ENCODE measurements at regions not wholly inside any gene's neighbourhood (a gene's known extent, or its start where the extent isn't known, plus 50 kb on each side); places are given as distances from the start of the nearest gene placed in this dataset.
A peak's percentile ranks its signal among the peaks of the same experiment; 100 is the strongest.
"Not testable (repeated sequence)": the region's sequence is repeated elsewhere in the genome, so short reads cannot be mapped to it uniquely, and the experiment has no call there.

DNA sequence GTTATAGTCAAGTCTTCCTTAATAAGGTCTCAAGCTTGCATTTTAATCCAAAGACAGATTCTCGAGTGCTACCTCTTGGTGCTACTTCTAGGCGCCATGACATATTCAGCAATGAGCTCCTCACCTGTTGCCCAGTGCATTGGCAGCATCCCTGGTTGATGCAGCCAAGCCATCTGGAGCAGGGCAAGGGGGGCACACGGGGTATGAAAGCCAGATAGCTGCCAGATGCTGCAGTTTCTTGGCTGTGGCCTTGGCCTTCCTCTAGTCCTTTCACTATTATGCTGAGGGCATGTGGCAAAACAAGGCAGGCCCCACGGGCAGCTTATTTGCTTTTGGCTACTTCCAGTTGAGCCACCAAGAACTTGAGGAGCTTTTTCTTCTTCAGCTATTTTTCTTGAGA, 168.6 kb upstream of the PGRMC2 start:
- no peak for DNase-seq

- no peak for DNase-seq
Measured at GRCh38 chr4:128455480-128455879, 167.9 kb upstream of the PGRMC2 start.

DNA sequence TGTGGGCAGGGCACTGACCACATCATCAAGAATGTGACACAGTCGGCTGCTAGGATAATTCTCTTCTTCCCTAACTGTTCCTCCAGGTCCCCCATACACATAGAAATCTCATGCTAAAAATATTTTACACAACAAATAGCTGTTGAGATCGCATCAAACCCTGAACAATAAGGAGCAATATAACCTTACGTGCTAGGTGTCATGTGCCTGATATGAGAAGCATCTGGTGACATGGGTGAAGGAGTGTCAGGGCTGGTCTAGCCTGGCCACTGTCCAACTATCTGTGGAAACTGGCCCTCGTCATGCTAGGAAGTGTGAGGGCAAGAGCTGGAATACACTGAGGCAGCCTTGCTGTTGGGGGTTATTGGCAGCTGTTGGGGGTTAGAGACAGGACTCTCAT, 167.3 kb upstream of the PGRMC2 start:
- no peak for DNase-seq

DNA sequence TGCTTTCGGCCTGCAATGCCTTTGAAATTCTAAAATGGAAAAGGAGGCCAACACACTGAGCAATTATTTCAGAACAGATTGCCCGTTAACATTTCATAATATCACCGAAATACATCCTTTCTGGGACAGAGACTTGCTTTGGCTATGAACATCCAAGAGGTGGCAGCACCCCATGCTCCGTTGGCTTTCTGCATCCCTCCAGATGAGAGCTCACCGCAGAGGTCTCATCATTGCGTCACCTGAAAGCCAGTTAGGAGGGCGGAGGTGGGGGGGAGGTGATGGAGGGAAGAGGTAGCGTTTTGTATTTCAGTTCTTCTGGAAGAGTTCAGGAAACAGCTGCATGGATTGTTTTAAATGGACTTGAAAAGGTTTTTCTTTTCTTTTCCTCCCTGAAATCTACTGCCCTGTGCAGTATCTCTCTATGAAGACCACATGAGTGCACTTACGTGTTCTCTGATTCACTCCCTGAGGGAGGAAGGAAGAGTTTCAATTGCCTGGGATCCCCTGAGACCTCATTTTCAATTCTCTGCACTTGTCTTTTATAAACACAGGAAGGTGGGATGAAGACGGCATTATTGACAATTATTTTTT, 166.8 kb upstream of the PGRMC2 start:
- DNase-seq = peak in 53 of 58 donors; percentile 5 to 80 (median 44)

GRCh38 chr4:128452415-128452814, 164.8 kb upstream of the PGRMC2 start:
- no peak for DNase-seq

GRCh38 chr4:128451270-128451905, 163.8 kb upstream of the PGRMC2 start:
- no peak for DNase-seq

DNA sequence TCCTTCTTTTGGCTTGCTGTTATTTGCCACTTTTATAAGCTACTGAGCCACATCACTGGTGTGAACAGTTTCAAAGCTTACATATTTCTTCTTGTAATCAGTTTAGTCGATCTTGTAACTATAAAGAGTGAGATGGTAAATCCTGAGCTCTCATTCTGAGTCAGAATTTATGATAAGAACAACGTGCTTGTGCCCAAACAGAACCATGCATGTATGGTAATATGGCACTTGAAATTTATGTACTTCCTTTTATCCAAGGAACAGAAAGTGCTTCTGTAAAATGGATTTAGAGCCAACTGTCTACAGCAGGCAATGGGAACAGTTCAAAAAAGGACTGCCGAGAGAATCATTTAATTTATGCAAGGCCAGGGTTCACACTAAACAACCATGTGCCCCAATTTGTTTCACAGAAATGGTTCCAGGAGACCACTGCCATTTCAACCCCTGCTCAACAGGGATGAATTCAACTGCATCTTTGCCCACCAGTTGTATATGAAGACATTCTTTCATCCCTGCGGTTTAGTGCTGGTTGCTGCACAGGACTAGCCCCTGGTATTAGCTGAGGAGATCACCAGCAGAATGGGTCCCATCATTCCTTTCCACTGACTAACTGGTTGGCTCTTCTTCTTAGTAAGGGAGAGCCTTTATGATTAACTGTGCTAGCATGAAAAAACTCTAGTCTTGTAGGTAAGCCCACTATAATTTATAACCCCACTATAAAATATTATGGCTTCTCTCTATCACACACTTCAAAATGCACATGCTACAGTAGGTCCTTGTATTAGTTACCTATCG, 162.9 kb upstream of the PGRMC2 start:
- DNase-seq = no peak

DNA sequence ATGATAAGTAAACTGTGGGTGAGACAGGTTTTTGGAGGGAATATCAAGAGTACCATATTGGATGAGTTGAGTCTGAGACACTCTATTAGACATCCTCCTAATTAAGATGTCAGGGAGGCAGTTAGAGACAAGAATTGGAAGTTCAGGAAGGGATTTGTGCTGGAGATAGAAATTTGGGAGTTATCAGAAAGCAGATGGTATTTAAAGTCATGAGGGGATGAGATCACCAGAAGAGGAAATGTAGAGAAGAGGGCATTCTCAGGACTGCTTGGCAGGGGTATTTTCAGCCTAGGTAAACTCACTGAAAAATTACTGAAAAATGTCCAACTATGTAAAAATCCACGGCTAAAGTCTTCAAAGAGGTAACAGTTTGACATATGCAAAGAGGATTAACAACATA, 161.6 kb upstream of the PGRMC2 start:
- DNase-seq = no peak

DNA sequence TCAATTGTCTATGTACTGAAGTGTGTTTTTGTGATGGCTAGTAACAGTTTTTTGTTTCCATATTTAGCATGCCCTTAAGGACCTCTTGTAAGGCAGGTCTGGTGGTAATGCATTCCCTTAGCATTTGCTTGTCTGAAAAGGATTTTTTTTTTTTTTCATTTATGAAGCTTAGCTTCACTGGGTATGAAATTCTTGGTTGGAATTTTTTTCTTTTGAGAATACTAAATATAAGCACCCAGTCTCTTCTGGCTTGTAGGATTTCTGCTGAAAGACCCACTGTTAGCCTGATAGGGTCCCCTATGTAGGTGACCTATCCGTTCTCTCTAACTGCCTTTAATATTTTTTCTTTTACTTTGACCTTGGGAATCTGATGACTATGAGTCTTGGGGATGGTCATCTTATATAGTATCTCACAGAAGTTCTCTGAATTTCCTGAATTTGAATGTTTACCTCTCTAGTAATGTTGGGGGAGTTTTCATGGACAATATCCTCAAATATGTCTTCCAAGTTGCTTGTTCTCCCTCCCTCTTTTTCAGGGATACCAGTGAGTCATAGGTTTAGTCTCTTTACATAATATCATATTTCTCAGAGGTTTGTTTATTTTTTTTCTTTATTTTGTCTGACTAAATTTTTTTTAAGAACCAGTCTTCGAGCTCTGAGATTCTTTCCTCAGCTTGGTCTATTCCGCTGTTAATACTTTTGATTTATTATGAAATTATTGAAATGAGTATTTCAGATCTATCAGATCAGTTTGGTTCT, 157.1 kb upstream of the PGRMC2 start:
- no peak for DNase-seq

DNA sequence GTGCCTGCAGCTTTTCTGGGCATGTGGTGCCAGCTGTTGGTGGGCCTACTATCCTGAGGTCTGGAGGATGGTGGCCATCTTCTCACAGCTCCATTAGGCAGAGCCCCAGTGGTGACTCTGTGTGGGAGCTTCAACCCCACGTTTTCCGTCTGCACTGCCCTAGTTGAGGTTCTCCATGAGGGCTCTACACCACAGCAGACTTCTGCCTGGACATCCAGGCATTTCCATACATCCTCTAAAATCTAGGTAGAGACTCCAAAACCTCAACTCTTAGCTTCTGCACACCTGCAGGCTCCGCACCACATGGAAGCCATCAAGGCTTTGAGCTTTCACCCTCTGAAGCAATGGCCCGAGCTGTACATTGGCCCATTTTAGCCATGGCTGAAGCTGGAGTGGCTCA, 153.3 kb upstream of the PGRMC2 start:
- DNase-seq = no peak

DNA sequence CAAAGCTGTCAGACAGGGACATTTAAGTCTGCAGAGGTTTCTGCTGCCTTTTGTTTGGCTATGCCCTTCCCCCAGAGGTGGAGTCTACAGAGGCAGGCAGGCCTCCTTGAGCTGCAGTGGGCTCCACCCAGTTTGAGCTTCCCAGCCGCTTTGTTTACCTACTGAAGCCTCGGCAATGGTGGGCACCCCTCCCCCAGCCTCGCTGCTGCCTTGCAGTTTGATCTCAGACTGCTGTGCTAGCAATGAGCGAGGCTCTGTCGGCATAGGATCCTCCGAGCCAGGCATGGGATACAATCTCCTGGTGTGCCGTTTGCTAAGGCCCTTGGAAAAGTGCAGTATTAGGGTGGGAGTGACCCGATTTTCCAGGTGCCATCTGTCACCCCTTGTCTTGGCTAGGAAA, 149.4 kb upstream of the PGRMC2 start:
- not testable (repeated sequence) for DNase-seq

GRCh38 chr4:128429023-128429613, 141.5 kb upstream of the PGRMC2 start:
- not testable (repeated sequence) for DNase-seq

DNA sequence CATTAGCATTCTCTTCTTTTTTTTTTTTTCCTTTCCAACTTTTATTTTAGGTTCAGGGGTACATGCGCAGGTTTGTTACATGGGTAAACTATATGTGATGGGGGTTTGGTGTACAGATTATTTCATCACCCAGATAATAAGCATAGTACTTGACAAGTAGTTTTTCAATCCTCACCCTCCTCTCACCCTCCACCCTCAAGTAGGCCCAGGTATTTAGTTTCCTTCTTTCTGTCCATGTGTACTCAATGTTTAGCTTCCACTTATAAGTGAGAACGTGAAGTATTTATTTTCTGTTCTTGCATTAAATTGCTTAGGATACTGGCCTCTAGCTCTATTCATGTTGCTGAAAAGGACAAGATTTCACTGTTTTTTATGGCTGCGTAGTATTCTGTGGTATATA, 140.8 kb upstream of the PGRMC2 start:
- DNase-seq = no peak

DNA sequence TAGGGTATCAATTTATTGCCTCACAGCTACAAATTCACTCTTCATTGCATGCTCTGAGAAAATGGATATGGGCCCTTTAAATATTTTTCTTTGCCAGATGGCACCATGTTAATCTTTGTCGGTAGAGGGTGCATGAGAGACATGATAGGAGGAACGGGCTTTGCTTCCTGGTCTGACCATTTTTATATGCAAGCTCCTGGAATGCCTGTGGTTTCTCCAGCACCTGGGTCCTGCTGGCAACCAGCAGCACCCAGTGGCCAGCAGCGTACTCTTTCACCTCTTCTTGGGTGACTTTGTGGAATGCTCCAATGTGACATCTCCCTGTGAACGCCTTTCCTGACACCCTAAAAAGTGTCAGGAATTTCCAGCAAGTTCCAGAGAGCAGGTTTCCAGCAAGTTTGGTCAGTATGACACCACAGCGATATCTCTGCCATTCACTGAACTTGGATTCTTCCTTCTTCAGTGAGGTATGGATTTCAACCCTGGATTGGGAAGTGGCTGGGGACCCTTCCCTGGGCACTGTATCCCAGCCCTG, 140.3 kb upstream of the PGRMC2 start:
- no peak for DNase-seq

- DNase-seq = no peak
Measured at GRCh38 chr4:128424527-128425497, 137.2 kb upstream of the PGRMC2 start.

- DNase-seq = not testable (repeated sequence)
Measured at GRCh38 chr4:128422296-128422695, 134.7 kb upstream of the PGRMC2 start.

- DNase-seq = no peak
Measured at GRCh38 chr4:128416921-128417320, 129.3 kb upstream of the PGRMC2 start.

GRCh38 chr4:128410037-128410436, 122.4 kb upstream of the PGRMC2 start:
- no peak for DNase-seq

DNA sequence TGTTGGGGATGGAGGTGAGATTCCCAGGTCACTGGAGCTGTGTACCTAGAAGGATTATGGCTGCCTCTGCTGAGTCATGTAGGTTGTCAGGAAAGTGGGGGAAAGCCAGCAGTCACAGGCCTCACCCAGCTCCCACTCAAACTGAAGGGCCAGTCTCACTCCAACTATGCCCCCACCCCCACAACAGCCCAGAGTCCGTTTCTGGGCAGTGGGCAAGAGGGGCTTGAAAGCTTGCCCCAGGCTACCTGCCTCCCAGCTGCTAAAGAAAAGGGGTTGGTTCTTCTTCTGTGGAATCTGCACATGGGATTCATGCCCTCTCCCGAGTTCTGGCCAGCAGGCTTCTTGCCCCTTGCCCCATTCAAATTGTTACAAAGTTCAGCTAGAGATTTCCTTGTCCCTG, 116.0 kb upstream of the PGRMC2 start:
- DNase-seq = no peak

DNA sequence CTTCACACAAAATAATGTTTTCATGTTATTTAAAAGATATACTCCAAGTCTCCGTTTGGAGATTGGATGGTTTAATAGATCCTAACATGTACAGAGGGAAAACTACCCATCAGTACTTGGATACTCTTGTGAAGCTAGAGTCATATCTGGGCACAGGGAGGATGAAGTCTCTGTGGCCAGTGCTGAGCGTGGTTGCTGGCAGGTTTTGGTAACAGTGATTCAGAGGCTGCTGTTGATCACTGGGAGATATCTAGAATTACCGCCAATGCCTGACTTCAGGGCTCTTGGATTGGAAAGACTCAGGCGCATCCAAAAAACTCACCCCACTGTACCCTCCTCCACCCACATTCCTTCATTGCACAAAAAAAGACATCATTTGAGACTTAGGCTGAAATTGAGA, 107.2 kb upstream of the PGRMC2 start:
- DNase-seq = no peak
